IPS DF 6.9 (cell line): ENCODE measurements at regions not wholly inside any gene's neighbourhood (a gene's known extent, or its start where the extent isn't known, plus 50 kb on each side); places are given as distances from the start of the nearest gene placed in this dataset.

Experiments used
- DNase-seq: peaks from one replicate; pipeline ENCODE4 v3.0.0-alpha.2; 2013; ENCODE audit warnings: low read depth, low spot score
- H3K27ac ChIP-seq: one replicate; pipeline ENCODE4 v1.5.1; 2013; ENCODE audit warnings: low read length, control low read depth
- H3K27me3 ChIP-seq: 2 replicates; pipeline ENCODE4 v1.6.1; 2013; ENCODE audit warnings: mild to moderate bottlenecking, low read length; ENCODE audit not compliant: control insufficient read depth, insufficient read depth
- H3K36me3 ChIP-seq: 2 replicates; pipeline ENCODE4 v1.6.1; 2013; ENCODE audit warnings: low read length; ENCODE audit not compliant: control insufficient read depth, insufficient read depth
- H3K4me1 ChIP-seq: 2 replicates; pipeline ENCODE4 v1.6.1; 2013; ENCODE audit warnings: low read length; ENCODE audit not compliant: control insufficient read depth, insufficient read depth
- H3K4me3 ChIP-seq: 2 replicates; pipeline ENCODE4 v1.5.1; 2013; ENCODE audit warnings: mild to moderate bottlenecking, low read length
- H3K9me3 ChIP-seq: 2 replicates; pipeline ENCODE4 v1.6.1; 2013; ENCODE audit warnings: low read length, inconsistent platforms; ENCODE audit not compliant: control insufficient read depth, insufficient read depth
- WGBS: extraction: QIAGEN DNeasy Blood & Tissue Kit; methylation state at CpG from one replicate; pipeline ENCODE4 v1.1.7; 2013; ENCODE audit warnings: mixed read lengths, missing lambda C conversion rate; ENCODE audit not compliant: insufficient read length, insufficient coverage; 5-methylcytosine and 5-hydroxymethylcytosine counted together

DNA sequence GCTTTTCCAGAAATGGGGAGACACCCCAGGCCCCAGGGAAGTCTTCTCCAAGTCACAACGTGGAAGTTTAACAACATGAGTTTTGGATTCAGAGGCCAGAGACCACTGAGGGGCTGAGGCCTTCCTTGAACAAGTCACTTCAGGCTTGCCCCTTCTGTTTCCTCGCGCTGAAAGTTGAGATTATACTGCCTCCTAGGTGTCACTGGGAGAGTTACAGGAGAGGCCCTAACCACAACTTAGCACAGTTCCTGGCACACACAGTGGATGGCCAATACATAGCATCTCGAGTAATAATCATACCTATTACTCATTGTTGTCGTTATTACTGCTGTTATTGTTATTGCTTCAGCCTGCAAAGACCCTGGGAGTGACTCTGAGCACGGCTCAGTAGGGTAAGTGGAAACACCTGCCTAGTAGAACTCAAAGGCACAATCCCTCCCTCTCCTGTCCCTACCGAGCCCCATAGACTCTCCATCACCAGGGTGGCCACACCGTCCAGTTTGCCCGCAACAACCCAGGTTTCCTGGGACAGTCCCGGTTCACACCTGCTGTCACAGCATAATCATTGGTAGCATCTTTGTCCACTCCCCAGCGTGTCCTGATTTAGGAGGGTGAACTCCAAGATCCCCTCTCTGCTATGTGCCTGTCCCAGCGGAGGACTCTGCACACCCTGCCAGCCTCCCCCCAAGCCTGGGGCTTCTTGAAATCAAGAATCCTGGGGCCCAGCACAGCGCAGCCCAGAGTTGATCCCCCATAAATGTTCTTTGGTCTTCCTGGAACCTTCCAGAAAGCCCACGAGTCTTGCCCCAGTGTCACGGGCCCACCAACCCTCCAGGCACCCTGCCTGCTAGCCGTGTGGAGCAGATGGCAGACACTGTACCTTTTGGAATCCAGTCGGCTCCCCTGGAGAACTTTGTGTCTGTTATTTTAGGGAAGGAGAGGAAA lies 85.0 kb downstream of the SYNE3 start:
- no peak overlapping the region for H3K4me3 ChIP-seq
- DNase-seq, result no peak

DNA sequence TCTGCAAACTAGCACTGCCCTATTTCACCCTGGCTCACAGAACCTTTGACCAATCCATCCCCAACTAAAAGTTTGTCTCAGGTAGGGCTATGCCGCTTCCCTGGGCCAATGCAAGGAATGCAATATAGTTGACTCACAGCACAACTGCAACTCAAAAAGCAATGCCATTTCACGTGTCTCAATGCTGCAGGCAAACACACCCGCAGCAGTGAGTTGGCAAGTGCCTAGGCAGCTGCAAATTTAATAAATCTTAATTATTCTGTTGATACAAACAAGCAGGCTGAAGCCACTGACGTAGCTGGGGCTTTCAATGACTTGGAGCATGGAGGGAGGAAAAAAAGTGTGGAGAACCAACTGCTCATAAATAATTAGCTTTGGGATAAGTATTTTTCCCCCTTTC lies 87.9 kb downstream of the SYNE3 start:
- Histone ChIP-seq H3K4me1 (no peaks in the 10 kb centered on the region), H3K36me3 (no peaks in the 10 kb centered on the region), H3K27me3 (no peaks in the 10 kb centered on the region), H3K9me3 (no peaks in the 10 kb centered on the region), H3K4me3 (no peak overlapping the region), H3K27ac (no peak overlapping the region)
- no CpG with 5 or more reads among the region's 4 CpGs for WGBS
- DNase-seq, result no peak

More for the DNA sequence above, 85.0 kb downstream of the SYNE3 start:
- Histone ChIP-seq H3K9me3 (no peaks in the 10 kb centered on the region), H3K27ac (no peak overlapping the region), H3K36me3 (no peaks in the 10 kb centered on the region), H3K27me3 (no peaks in the 10 kb centered on the region), H3K4me1 (no peaks in the 10 kb centered on the region)
- no CpG with 5 or more reads among the region's 17 CpGs for WGBS

GRCh38 chr14:95426116-95426475 lies 90.4 kb downstream of the SYNE3 start:
- H3K4me1 ChIP-seq, result no peaks in the 10 kb centered on the region
- no peak overlapping the region for H3K27ac ChIP-seq
- DNase-seq, result no peak
- no CpG with 5 or more reads among the region's 6 CpGs for WGBS
- no peak overlapping the region for H3K4me3 ChIP-seq
- no peaks in the 10 kb centered on the region for H3K27me3 ChIP-seq
- H3K9me3 ChIP-seq, result no peaks in the 10 kb centered on the region
- H3K36me3 ChIP-seq, result no peaks in the 10 kb centered on the region

DNA sequence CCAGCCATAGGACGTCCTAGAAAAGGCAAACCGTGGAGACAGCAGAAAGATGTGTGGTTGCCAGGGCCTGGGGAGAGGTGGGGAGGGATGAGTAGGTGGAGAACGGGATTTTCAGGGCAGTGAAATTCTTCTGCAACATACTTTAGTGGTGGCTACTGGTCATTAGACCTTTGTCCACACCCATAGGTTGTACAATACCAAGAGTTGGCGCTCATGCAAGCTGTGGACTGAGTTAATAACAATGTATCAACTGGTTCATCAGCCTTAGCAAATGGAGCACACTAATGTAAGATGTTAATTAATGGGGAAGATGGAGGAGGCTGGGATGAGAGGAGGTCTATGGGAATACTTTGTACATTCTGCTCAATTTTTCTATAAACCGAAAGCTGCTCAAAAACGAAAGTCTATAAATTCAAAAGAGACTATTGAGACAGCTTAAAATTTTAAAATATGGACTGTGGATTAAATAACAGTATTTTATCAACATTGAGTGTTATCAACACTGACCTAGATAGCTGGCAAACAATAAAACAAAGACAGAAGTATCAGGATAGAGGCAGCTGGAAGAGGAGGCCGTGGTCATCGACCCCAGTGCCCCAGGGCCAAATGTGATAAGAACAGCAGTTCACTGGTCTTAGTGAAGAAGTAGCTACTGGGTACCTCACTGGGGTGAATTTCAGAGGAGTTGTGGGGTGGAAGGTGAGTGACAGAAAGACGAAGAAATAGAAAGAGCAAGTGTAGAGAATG lies 90.9 kb downstream of the SYNE3 start:
- H3K27me3 ChIP-seq, result no peaks in the 10 kb centered on the region
- WGBS, result no CpG with 5 or more reads among the region's 9 CpGs
- H3K4me3 ChIP-seq, result no peak overlapping the region
- H3K4me1 ChIP-seq, result no peaks in the 10 kb centered on the region
- no peak overlapping the region for H3K27ac ChIP-seq
- no peak for DNase-seq
- no peaks in the 10 kb centered on the region for H3K9me3 ChIP-seq
- no peaks in the 10 kb centered on the region for H3K36me3 ChIP-seq

DNA sequence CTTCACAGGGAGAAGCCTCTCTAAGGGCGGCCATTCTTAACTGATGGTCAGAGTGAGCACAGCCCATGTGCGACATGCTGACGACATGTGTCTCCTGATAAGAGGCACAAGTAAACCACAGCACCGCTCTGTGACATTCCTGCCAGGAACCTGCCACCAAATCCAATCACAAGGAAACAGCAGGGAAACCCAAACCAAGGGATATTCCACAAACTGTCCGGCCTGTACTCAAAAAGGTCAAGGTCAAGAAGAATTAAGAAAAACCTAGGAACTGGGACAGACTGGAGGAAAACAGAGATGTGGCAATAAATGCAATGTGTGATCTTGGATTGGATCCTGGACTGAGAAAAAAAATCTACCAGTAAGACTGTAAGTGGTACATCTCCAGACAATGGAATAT lies 91.9 kb downstream of the SYNE3 start:
- WGBS, result no CpG with 5 or more reads among the region's 5 CpGs
- no peaks in the 10 kb centered on the region for H3K9me3 ChIP-seq
- no peaks in the 10 kb centered on the region for H3K27me3 ChIP-seq
- H3K27ac ChIP-seq, result no peak overlapping the region
- H3K36me3 ChIP-seq, result no peaks in the 10 kb centered on the region
- H3K4me3 ChIP-seq, result no peak overlapping the region
- no peaks in the 10 kb centered on the region for H3K4me1 ChIP-seq
- DNase-seq, result no peak

DNA sequence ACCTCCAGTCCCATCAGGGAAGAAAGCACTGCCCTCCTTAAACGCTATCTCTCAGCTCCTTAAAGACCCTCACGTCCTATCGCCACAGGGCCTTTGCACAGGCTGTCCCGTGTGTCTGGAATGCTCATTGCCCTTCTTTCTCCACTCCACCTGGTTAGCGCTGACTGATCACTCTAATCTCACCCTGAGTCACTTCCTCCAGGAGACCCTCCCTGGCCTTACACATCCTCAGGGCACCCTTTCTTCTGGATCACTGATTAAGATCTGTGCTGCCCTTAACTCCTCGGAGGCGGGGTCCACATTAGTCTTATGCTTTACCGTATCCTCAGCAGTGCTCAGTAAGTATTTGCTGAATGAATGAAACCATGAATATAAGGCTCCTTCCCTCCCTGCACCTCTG lies 94.7 kb downstream of the SYNE3 start:
- Histone ChIP-seq H3K4me1 (no peaks in the 10 kb centered on the region), H3K9me3 (no peaks in the 10 kb centered on the region), H3K36me3 (no peaks in the 10 kb centered on the region), H3K27ac (no peak overlapping the region), H3K27me3 (no peaks in the 10 kb centered on the region), H3K4me3 (no peak overlapping the region)
- no CpG with 5 or more reads among the region's 8 CpGs for WGBS
- no peak for DNase-seq

DNA sequence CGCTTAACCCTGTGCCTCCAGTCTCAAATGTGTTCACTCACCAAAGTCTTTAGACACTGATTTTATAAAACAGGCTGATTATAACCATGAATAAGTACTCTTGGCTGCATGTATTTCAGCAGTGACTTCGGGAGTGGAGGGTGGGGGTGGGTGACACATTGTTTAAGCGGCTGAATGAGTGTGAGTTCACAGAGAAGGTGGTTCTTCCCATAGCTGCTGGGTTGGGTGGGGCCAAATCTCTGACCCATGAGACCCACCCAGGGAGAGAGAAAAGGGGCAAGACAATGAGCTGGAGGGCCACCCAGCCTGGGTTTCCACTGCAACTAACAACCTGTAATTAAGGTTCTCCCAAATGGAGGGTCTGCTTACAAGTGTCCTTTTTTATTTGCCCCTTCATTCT lies 96.4 kb downstream of the SYNE3 start:
- no peak overlapping the region for H3K4me3 ChIP-seq
- DNase-seq, result no peak
- H3K27me3 ChIP-seq, result no peaks in the 10 kb centered on the region
- H3K36me3 ChIP-seq, result no peaks in the 10 kb centered on the region
- no CpG with 5 or more reads among the region's 3 CpGs for WGBS
- no peaks in the 10 kb centered on the region for H3K9me3 ChIP-seq
- H3K27ac ChIP-seq, result no peak overlapping the region
- H3K4me1 ChIP-seq, result no peaks in the 10 kb centered on the region

DNA sequence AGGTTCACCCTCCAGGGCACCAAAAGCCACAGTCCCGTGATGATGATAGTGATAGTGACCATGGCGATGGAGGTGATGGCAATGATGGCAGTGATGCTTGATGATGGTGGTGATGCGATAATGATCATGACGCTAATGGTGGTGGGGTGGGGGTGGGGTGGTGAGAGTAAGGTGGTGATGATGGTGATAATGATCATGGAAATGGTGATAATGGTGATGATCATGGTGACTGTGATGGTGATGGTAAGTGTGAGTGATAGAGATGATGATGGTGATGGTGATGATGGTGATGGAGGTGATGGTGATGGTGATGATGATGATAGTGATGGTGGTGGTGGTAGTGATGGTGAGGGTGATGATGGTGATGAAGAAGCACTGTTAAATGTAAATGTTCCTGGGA lies 96.9 kb downstream of the SYNE3 start:
- Histone ChIP-seq H3K36me3 (no peaks in the 10 kb centered on the region), H3K4me3 (no peak overlapping the region), H3K27ac (no peak overlapping the region), H3K9me3 (no peaks in the 10 kb centered on the region), H3K4me1 (no peaks in the 10 kb centered on the region), H3K27me3 (no peaks in the 10 kb centered on the region)
- 100% methylated on average over 1 of the region's 4 CpGs for WGBS
- DNase-seq, result no peak

- no peak for DNase-seq
- H3K9me3 ChIP-seq, result no peaks in the 10 kb centered on the region
- no peak overlapping the region for H3K4me3 ChIP-seq
- no peaks in the 10 kb centered on the region for H3K36me3 ChIP-seq
- WGBS, result no CpG with 5 or more reads among the region's 3 CpGs
- no peak overlapping the region for H3K27ac ChIP-seq
- H3K4me1 ChIP-seq, result no peaks in the 10 kb centered on the region
- no peaks in the 10 kb centered on the region for H3K27me3 ChIP-seq
These were observed 97.6 kb downstream of the SYNE3 start for GRCh38 chr14:95418858-95419257.

GRCh38 chr14:95417492-95417891 lies 97.8 kb upstream of the CLMN start:
- Histone ChIP-seq H3K4me3 (no peak overlapping the region), H3K27ac (no peak overlapping the region), H3K4me1 (no peaks in the 10 kb centered on the region), H3K27me3 (no peaks in the 10 kb centered on the region), H3K9me3 (no peaks in the 10 kb centered on the region), H3K36me3 (no peaks in the 10 kb centered on the region)
- no CpG with 5 or more reads among the region's 7 CpGs for WGBS
- no peak for DNase-seq
